T-helper 1 cell (primary cell): ENCODE measurements at regions not wholly inside any gene's neighbourhood (a gene's known extent, or its start where the extent isn't known, plus 50 kb on each side); places are given as distances from the start of the nearest gene placed in this dataset.
"Not testable (repeated sequence)": the region's sequence is repeated elsewhere in the genome, so short reads cannot be mapped to it uniquely, and the experiment has no call there.

ENCODE experiments used
- DNase-seq, 5 donors: peaks; one replicate each; pipeline ENCODE4 v3.0.0-alpha.2; 2012 to 2020

DNA sequence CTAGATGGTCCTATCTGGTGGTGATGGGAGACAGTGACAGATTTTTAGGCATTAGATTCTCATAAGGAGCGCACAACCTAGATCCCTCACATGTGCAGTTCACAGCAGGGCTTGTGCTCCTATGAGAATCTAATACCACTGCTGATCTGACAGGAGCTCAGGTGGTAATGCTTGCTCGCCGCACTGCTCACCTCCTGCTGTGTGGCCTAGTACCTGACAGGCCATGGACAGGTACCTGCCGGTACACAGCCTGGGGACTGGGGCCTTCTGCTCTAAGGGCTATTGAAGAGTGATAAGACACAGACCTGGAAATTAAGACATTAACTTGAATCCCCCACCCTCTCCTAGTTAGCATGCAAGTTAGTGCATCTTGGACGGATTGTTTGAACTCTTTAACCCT lies 64.4 kb downstream of the KLRB1 start:
- DNase-seq: not testable (repeated sequence)

DNA sequence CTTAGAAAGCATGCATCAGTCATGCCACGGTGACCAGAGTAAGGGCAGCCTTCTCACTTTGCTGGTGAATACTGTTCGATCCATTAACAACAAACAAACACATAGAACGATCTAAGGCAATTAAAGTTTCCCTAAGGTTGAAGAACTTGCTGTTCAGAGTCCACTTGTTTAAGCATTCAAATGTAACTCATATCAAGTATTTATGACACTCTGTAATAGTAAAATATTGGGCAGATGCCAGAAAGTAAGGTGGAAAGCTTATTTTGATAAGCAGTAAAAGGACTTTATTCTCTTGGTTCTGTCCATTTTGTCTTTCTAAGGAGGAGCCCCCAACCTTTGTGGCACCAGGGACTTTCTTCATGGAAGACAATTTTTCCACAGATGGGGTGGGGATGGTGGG lies 64.9 kb downstream of the KLRB1 start:
- DNase-seq: not testable (repeated sequence)

DNA sequence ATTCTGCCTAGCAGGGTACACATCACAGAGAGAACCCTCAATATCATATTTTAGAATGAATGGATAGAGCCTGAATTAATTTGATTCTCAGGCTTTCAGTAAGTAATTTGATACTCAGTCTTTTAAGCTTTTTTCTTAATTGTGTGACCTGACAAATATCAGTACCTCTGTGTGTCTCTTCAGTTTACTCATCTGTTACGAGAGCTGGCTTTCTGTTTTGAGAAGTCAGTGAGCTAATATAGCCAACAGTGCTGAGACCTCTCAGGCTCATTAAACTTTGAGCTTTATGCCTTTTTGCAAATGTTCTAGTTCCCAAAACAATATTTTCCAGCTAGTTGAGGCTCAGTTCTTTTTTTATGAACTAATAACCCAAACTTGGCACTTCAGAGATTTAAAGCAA lies 91.8 kb downstream of the KLRB1 start:
- not testable (repeated sequence) for DNase-seq

DNA sequence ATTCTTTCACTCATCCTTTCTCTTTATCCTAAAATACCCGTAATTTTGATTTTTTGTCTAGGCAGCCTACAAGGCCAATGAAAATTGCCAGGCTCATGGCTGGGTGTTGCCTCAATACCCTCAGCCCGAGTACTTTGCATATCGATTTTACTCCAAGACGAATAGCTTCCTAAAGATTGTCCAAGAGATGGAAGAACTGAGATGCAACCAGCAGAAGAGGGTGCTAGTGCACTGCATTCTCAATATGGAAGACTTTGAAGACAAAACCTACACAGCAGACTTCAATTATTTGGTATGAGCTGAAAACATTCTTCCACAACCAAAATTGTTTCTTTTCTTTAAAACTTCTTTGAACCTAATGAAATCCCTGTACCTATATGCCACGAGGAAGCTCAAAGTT lies 95.0 kb downstream of the KLRB1 start:
- DNase-seq: not testable (repeated sequence)

DNA sequence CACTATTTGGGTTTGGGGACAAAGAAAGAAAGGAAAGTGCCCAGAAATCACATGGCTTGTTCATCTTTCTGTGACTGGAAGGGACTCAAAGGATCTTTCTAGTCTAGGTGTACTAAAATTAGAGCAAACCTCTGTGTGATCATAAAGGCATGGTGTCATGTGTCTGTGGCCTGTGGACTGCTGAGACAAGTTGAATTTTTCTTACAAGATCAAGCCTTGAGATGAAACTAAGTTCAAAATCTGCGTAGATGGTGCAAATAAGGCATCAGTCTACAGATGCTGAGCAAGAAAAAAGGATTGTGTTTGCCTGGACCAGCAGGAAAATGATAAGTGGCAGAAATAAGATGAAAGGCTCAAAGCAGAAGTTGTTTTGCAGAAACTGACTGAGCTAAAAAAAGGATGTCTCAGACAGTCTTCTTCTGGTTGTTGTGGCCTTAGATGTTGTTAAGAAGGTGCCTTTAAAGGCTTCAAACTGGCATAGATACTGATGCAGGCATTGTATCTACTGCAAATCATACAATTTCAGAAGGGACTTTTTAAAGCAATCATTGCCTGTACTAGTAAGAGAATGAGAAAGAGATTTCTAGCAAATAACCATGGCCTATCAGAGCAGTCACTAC lies 97.2 kb downstream of the KLRB1 start:
- not testable (repeated sequence) for DNase-seq

DNA sequence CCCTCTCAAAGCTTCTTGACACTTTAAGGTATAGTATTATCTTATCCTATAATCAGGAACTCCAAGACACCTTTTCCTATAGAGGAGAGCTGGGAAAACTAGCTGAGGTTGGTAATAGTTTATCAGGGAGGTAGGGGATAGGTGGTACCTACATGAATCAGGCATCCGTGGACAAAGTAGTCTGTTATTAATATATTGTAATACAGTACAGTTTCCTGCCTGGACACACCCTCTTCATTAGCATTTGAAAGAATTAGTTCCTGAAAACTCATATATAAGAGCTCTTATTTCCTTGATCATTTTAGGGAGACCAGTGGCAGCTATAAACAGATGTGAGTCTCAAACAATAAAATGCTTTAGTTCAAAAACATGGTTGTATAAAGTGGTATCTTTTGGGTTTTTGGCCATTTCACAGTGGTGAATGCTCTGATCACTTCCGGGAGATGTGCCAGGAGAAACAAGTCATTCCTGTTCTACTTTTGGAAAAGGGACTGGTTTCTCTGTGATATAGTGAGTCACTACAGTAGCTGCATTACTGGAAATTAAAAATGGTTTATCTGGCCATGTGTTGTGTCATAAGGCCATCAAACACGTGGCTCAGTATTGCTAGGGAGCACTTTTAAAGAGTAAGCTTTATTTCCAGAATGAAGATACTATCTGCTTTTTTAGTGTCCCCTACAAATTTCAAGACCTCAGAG lies 98.1 kb downstream of the KLRB1 start:
- DNase-seq: no peak

DNA sequence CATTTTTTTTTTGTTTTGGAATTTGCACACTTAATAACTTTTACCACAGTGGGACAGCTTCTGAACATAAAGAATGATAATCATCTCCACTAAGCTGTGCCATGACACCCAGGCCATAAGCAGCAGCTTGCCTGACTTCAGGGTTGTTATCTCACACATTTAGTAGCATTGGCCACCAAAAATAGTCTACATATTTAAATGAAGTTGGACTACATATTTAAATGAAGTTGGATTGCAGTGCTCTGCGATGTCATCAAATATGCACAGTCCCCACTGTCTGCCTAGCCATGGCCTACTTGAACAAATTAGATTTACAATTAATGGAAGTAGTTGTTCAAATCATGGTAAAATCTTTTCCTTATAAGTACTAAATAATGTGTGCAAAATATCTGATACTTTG lies 101.0 kb downstream of the KLRB1 start:
- DNase-seq: no peak

DNA sequence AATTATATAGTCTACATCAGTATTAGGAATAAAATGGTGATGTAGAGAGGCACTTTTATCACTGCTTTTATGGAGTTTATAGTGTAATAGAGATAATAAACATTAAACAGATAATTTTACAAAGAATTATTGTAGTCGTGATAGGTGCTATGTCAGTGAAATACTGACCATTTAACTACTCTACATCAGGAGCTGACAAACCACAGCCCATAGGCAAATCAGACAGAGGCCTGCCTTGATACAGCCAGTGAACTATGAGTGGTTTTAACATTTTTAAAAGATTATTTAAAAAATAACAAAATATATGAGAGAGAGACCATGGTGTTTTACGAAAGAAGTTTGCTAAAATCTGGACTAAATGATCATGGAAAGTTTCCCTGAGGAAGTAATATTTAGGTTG lies 104.3 kb downstream of the KLRB1 start:
- not testable (repeated sequence) for DNase-seq

DNA sequence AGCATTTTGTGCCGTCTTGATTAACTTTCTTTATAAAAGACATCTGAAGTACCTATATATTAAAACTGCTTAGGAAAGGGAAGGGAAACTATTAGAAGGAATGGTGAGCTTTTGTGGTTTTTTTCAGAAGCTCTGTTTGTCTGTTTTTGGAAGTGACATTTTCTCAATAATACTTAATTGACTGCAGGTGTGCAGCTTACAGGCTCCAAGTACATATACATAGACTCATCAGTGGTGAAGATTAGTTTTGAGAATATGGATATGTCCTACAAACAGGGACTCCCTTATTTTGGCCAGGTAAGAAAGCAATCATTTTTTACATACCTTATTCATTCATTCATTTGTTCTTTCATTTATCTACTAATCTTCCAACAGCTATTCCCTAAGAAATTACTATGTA lies 104.9 kb downstream of the KLRB1 start:
- DNase-seq: not testable (repeated sequence)

DNA sequence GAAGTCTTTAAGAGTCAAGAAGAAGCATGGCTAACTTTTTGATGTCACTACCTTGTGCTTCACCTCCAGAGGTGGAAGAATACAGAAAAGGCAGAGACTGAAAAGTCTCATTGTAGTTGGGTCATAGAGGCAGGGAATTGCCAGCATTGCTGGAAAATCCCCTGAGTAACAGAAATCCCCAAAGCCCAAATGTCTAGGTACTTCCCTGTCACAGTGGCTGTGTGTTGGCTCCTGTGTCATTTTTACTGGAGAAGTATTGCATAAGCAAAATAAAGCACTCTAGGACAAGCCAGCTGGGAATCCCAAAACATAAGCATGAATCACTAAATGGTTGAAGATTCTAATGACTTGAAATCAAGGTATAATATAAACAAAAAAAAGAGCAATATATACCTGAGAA lies 114.4 kb downstream of the KLRB1 start:
- DNase-seq: not testable (repeated sequence)

DNA sequence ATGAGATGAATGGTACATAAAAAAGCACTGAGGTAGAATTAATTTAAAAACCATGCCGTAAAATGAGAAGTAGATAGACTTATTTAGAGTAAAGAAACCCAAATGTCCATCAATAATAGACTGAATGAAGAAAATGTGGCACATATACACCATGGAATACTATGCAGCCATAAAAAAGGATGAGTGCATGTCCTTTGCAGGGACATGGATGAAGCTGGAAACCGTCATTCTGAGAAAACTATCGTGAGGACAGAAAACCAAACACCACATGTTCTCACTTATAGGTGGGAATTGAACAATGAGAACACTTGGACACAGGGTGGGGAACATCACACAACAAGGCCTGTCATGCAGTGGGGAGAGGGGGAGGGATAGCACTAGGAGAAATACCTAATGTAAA lies 126.4 kb downstream of the KLRB1 start:
- DNase-seq: not testable (repeated sequence)

DNA sequence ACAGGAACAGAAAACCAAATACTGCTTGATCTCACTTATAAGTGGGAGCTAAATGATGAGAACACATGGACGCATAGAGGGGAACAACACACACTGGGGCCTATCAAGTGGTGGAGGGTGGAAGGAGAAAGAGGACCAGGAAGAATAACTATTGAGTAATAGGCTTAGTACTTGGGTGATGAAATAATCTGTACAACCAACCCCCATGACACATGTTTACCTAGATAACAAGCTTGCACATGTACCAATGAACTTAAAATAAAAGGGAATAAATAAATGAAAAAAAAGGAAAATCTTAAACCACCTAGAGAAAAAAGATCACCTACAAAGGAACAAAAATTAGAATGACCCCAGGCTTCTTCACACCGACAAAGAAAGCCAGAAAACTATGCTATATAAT lies 133.5 kb downstream of the KLRB1 start:
- not testable (repeated sequence) for DNase-seq

DNA sequence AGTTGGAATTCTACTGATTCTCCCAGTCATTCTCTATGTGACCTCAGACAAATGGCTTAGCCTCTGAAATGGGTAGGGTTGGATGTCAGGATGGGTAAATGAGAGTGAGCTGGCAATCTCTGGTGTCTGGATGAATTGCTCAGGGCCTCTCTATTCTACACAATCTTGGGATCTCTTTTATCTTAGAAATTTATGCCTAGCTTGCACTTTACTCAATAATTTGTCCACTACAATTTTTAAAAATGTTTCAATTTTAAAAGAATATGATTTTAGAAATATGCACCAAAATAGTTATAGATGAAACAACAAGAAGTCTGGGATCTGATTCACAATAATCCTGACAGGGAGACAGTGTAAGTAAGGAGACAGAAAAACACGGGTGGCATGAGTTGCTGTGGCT lies 134.1 kb downstream of the KLRB1 start:
- not testable (repeated sequence) for DNase-seq

DNA sequence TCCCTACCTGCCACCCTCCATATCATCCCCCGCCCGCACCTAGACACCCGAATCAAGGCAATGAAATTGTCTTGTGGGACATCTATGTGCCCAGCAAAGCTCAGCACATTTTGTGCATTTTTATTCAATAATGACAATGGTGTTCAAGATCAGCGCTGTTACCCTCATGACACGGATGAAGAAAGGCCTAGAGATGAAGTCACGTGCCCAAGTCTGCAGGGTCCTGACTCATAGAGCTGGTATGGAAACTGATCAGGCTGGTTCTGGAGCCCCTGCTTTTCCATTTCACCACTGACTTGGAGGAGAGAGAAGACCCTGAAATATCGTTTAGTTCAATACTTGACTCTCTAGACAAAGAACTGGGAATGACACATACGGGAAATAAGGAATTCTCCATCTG lies 136.2 kb downstream of the KLRB1 start:
- not testable (repeated sequence) for DNase-seq

DNA sequence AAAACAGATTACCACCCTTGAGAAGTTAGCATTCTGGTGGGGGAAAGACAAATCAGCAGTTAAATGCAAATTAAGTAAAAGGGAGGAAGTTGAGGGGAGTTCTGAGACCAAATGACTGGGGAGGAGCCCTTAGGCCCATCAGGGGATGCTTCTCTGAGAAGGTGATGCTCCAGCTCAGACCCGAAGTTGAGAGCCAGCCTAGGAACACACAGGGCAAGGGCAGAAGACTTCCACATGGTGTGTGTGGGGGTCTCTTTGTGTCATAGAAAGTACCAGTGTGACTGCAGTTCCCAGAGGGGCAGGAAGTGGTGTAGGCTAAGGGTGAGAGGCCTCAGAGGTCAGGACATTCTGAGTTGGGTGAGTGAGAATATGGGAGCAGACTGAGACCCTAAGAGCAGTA lies 137.3 kb downstream of the KLRB1 start:
- DNase-seq: peak in 1 of 5 donors; percentile 13

DNA sequence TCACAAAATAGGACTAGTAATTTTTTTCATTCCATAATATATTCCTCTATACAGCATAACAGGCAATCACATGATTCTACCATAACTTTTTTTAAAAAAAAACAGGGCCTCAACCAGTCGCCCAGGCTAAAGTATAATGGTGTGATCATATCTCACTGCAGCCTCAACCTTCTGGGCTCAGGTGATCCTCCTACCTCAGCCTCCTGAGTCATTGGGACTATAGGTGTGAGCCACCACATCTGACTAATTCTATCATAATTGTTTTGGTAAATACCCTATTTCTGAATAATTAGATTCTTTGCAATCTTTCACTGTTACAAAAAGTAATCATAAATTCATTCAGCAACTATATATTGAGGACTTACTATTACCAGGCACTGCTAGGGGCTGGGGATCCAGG lies 137.8 kb downstream of the KLRB1 start:
- not testable (repeated sequence) for DNase-seq

DNA sequence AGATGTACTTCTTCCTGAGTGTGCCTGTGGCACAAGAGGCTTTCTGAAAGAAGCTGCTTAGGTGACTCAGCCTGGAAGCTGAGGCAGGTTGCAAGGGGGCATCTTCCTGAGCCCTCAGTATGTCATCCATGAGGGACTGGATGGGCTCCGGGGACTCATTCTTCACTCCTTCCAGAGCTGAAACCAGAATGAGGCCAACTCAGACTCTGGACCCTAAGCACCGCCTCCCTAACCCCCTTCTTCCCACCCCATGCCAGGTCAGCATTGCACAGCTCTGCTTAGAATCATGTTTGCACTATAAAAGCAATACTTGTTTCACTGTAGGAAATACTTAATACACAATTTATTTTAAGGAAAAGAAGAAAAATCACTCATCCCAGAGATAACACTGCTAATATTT lies 138.3 kb downstream of the KLRB1 start:
- not testable (repeated sequence) for DNase-seq

DNA sequence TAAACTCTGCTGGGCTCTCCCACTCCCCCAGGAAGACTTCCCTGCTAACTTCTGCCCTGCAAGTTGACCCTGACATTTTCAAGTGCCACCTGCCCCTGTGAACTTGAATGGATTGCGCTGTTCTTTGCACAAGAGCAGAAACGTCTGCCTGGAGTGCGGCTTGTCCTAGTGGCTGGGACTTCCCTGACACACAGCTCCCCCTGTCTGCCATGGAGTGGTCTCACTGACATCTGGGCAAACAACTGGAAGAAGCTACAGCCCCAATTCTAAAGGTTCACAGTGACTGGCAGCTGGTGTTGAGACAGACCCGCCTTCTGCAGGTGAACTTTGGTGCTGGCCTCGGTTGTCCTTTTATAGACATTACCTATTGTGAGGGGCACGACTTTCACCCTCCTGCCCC lies 138.7 kb downstream of the KLRB1 start:
- peak in 3 of 5 donors; percentile 5 to 32 (median 12) for DNase-seq

DNA sequence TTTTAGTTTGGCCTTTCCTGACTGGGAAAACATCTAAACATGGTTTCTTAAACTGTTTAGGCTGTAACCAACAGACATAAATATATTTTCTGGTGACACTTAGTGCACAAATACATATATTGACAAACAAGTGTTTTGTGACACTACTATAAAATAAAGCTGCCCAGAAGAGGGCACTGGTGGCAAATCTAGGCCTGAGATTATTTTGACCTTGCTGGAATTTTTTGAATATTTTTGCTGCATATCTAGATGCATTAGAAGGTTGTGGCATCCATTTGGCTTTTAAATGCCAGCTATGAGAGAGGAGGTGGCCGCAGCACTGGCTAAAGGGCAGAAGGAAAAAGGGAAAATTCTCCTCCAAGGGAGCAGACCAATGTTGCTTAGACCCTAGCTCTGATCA lies 139.6 kb downstream of the KLRB1 start:
- DNase-seq: not testable (repeated sequence)

DNA sequence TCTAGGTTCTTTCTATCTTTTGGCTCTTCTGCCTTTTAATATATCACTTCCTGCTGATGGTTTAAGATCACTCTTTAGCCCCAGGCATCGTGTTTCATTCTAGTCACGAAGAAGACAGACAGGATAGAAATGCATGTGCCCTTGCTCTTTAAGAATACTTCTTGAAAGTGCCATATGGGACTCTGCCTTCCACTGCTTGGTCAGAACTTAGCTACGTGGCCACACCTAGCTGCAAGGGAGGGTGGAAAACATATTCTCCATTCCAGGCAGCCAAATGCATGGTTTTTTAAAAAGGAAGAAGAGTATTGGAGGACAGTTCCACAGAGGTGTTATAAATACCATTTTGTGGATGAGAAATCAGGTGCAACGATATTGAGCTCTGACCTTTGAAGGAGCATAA lies 143.3 kb downstream of the KLRB1 start:
- no peak for DNase-seq

DNA sequence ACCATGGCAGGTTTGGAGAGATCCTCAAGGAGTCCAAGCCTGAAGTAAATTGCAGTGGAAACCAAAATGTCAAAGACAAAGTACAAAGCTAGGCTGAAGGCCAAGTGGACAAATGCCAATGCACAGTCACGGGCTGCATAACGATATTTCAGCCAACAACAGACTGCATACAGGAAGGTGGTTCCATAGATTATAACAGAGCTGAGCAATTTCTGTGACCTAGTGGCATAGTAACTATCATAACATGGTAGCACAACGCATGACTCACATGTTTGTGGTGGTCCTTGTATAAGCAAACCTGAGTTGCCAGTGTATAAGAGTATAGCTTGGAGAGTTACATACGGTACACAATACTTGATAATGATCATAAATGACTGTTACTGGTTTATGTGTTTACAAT lies 152.2 kb downstream of the KLRB1 start:
- DNase-seq: not testable (repeated sequence)

DNA sequence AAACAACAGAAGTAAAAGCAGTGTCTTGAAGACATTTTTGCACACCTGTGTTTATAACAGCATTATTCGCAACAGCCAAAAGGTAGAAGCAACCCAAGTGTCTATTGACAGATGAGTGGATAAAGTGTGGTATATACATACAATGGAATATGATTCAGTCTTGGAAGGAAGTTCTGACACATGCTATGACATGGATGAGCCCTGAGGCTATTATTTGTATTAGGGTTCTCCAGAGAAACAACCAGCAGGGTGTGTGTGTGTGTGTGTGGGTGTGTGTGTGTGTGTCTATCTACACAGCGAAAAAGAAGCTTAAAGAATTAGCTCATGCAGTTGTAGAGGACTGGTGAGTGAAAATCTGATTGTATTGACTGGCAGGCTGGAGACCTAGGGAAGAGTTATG lies 153.7 kb downstream of the KLRB1 start:
- not testable (repeated sequence) for DNase-seq

DNA sequence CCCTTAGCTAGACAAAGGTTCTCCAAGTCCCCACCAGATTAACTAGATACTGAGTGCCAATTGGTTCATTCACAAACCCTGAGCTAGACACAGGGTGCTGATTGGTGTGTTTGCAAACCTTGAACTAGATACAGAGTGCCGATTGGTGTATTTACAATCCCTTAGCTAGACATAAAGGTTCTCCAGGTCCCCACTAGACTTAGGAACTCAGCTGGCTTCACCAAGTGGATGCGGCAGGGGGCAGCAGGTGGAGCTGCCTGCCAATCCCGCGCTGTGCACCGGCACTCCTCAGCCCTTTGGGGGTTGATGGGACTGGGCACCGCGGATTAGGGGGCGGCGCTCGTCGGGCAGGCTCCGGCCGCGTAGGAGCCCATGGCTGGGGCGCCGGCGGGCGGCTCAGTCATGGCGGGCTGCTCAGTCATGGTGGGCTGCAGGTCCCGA lies 157.6 kb downstream of the KLRB1 start:
- peak in 2 of 5 donors; percentile 10 to 14 for DNase-seq

DNA sequence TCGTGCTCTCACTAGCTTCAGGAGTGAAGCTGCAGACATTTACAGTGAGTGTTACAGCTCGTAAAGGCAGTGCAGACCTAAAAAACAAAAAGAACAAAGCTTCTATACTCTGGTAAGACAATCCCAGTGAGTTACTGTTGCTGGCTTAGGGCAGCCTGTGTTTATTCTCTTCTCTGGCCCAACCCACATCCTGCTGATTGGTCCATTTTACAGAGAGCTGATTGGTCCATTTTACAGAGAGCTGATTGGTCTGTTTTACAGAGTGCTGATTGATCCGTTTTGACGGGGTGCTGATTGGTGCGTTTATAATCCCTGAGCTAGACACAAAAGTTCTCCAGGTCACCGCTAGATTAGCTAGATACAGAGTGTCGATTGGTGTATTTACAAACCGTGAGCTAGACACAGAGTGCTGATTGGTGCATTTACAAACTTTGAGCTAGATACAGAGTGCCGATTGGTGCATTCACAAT lies 158.0 kb downstream of the KLRB1 start:
- DNase-seq: peak in 1 of 5 donors; percentile 20
